Left ventricle myocardium inferior (tissue), 1 donor: ENCODE measurements at regions not wholly inside any gene's neighbourhood (a gene's known extent, or its start where the extent isn't known, plus 50 kb on each side); places are given as distances from the start of the nearest gene placed in this dataset.

Source experiments
- DNase-seq: peaks from one replicate; pipeline ENCODE4 v3.0.0-alpha.2; 2020
- H3K27ac ChIP-seq: fragments of 200-600 bp; replicated peaks from 2 replicates; pipeline ENCODE4 v1.8.0; 2021
- H3K27me3 ChIP-seq: fragments of 200-600 bp; 2 replicates; pipeline ENCODE4 v1.8.0; 2021; ENCODE audit warnings: low read depth
- H3K36me3 ChIP-seq: fragments of 200-600 bp; 2 replicates; pipeline ENCODE4 v1.8.0; 2021
- H3K4me1 ChIP-seq: fragments of 200-600 bp; 2 replicates; pipeline ENCODE4 v1.8.0; 2021
- H3K4me3 ChIP-seq: fragments of 200-600 bp; 2 replicates; pipeline ENCODE4 v1.8.0; 2021; ENCODE audit warnings: mild to moderate bottlenecking, moderate library complexity
- H3K9me3 ChIP-seq: fragments of 200-600 bp; replicated peaks from 2 replicates; pipeline ENCODE4 v1.8.0; 2021
- intact Hi-C: fragments of 100-400 bp; cut with micrococcal nuclease; formaldehyde crosslinking; loops from one replicate; pipeline ENCODE4 v1.11.0; 2022
- TF ChIP-seq, protein P1 (sequence below): fragments of 200-600 bp; IDR thresholded peaks from 2 replicates; pipeline ENCODE4 v1.8.0; 2021; ENCODE audit warnings: antibody characterized with exemption, mild to moderate bottlenecking, borderline replicate concordance
- donor health status: DM: no; HTN: yes; CAD: no; lungs with severe emphysema.

DNA sequence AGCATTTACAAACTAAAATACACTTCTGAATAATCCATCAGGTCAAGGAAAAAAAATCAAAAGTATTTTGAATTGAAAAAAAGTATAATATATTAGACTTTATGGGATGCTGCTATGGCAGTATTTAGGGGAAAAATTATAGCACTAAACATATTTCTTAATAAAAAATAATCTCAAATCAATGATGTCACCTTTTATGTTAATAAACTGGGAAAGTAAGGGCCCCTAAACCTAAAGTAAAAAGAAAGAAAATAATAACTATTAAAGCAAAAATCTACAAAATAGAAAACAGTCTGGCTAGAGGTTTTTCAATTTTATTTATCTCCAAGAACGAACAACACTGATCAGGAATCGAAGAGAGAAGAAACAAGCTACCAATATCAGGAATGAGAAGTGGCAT, 160.8 kb upstream of the PLXNA2 start:
- intact Hi-C loops: no loop called here
- Histone ChIP-seq H3K4me3 (no peak overlapping the region), H3K9me3 (no peaks in the 10 kb centered on the region), H3K4me1 (no peaks in the 10 kb centered on the region), H3K36me3 (no peaks in the 10 kb centered on the region), H3K27me3 (no peaks in the 10 kb centered on the region), H3K27ac (no peak overlapping the region)
- no peak for DNase-seq
- TF ChIP-seq, protein P1, sequence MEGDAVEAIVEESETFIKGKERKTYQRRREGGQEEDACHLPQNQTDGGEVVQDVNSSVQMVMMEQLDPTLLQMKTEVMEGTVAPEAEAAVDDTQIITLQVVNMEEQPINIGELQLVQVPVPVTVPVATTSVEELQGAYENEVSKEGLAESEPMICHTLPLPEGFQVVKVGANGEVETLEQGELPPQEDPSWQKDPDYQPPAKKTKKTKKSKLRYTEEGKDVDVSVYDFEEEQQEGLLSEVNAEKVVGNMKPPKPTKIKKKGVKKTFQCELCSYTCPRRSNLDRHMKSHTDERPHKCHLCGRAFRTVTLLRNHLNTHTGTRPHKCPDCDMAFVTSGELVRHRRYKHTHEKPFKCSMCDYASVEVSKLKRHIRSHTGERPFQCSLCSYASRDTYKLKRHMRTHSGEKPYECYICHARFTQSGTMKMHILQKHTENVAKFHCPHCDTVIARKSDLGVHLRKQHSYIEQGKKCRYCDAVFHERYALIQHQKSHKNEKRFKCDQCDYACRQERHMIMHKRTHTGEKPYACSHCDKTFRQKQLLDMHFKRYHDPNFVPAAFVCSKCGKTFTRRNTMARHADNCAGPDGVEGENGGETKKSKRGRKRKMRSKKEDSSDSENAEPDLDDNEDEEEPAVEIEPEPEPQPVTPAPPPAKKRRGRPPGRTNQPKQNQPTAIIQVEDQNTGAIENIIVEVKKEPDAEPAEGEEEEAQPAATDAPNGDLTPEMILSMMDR: no peak

DNA sequence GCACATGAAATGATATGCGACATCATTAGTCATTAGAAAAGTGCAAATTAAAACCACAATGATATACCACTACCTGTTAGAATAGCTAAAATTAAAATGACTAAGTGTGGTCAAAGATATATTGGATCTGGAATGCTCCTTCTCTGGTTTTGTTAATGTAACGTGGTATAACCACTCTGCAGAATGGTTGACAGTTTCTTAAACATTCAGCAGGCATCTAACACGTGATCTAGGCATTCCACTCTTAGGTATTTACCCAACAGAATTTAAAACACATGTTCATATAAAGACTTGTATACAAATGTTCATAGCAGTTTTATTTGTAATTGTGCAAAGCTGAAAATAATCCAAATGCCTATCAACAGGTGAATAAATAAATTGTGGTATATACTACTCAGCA, 165.0 kb upstream of the PLXNA2 start:
- no peak overlapping the region for H3K4me3 ChIP-seq
- H3K36me3 ChIP-seq: no peaks in the 10 kb centered on the region
- TF ChIP-seq, protein P1: no peak
- H3K9me3 ChIP-seq: no peaks in the 10 kb centered on the region
- H3K4me1 ChIP-seq: no peaks in the 10 kb centered on the region
- no peak for DNase-seq
- intact Hi-C loops: no loop called here
- H3K27me3 ChIP-seq: no peaks in the 10 kb centered on the region
- no peak overlapping the region for H3K27ac ChIP-seq

DNA sequence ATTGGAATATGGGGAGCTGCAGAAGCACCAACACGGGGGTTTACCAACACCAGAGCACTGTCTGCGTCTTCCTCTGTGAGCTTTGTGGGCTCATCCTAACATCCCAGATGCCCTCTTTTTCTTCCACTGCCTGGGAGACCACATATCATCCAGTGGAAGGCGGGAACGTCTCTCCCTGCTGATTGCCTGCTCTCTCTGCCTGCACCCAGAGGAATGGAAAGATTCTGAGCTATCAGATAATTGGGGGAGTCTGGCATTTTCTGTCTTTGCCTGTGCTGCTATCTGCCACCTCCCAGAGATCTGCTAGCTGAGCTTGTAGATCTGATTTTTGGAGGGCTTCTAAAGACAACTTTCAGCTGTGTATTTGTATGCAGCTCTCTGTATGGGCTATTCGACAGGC, 166.2 kb upstream of the PLXNA2 start:
- intact Hi-C loops: no loop called here
- TF ChIP-seq, protein P1: no peak
- Histone ChIP-seq H3K4me1 (no peaks in the 10 kb centered on the region), H3K4me3 (no peak overlapping the region), H3K27me3 (no peaks in the 10 kb centered on the region), H3K36me3 (no peaks in the 10 kb centered on the region), H3K9me3 (no peaks in the 10 kb centered on the region), H3K27ac (no peak overlapping the region)
- no peak for DNase-seq

DNA sequence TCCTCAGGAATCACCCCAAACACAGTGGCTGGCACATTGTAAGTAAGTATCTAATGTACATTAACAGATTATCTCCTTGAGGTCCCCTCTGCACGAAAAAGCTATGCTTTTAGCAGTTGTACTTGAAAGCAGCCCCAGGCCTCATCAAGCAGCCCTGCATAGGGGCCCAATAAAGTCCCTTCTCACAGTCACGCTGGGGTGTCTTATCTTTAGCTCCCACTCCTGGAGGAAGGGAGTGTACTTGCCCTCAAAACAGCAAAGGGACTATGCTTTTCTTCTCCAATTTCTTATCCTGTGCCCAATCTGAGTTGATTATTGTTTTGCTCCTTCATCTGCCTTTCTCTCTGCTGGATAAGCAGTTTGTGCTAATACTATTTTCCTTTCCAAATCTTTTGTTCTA, 168.8 kb upstream of the PLXNA2 start:
- intact Hi-C loops: no loop called here
- H3K4me1 ChIP-seq: no peaks in the 10 kb centered on the region
- H3K36me3 ChIP-seq: no peaks in the 10 kb centered on the region
- H3K4me3 ChIP-seq: no peak overlapping the region
- no peaks in the 10 kb centered on the region for H3K9me3 ChIP-seq
- TF ChIP-seq, protein P1: no peak
- DNase-seq: no peak
- H3K27ac ChIP-seq: no peak overlapping the region
- H3K27me3 ChIP-seq: no peaks in the 10 kb centered on the region

DNA sequence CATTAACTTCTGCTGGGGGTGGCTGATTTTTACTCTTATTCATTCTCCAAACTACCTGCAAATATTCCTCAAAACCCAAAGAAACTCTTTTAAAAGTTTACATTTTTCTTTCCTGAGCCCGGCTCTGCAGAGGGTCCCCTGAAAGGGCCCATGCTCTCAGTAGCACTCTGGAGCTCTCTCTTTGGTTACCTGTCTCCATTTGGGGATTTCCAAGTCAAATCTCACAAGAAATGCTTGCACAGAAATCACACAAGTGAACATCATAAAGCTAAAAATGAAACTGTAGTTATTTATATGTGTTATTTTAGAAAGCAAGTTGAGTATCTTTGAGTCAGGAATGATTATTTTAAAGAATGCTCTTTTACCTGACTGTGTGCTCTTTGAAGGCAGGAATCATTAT, 174.5 kb upstream of the PLXNA2 start:
- no peak overlapping the region for H3K27ac ChIP-seq
- no peaks in the 10 kb centered on the region for H3K9me3 ChIP-seq
- H3K4me3 ChIP-seq: no peak overlapping the region
- H3K27me3 ChIP-seq: no peaks in the 10 kb centered on the region
- DNase-seq: no peak
- H3K4me1 ChIP-seq: no peaks in the 10 kb centered on the region
- intact Hi-C loops: no loop called here
- TF ChIP-seq, protein P1: no peak
- no peaks in the 10 kb centered on the region for H3K36me3 ChIP-seq
